Stimulated activated CD4-positive, alpha-beta T cell treated with anti-CD3 and anti-CD28 coated beads, Interleukin-4, amount 100 ng/mL, for 24 hours (primary cell): ENCODE measurements at regions not wholly inside any gene's neighbourhood (a gene's known extent, or its start where the extent isn't known, plus 50 kb on each side); places are given as distances from the start of the nearest gene placed in this dataset.

Experiments used
- DNase-seq: peaks from one replicate; pipeline ENCODE4 v3.0.0-alpha.2; 2020

DNA sequence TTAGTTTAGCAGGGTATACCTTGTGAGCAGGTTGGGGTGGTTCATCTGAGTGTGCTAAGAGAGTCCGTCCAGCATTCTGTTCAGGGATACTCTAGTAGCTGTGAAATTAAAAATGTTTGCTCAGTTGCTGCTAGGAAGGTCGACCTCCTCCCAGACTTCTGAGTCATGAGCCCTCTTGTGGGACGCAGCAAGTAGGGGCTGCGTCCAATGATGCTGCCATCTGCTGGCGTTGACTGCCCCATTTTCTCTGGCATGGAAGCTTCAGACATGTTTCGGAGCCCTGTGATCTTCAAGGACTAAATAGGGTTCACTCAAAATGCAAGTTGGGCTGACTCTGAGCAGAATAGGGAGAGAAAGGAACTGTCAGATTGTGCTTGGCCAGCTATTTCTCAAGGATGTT lies 201.0 kb upstream of the ARSJ start:
- DNase-seq = peak; percentile 39

DNA sequence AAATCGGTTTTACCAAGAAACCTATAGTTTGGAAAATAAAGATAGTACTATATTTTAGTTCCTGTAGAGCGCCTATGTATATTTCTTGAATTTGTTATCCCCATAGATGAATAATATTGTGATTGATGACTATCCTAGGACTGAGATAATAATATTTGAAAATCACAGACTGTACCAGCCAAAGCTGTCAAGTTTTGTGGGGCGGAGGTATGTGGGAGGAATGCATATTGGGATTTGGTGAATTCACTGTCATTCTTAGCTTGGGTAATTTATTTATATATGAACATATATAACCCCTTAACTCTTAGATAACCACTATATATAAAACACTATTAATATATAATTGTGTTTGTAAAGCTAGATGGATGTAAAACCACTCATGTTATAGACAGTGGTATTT lies 205.5 kb upstream of the ARSJ start:
- DNase-seq = no peak

DNA sequence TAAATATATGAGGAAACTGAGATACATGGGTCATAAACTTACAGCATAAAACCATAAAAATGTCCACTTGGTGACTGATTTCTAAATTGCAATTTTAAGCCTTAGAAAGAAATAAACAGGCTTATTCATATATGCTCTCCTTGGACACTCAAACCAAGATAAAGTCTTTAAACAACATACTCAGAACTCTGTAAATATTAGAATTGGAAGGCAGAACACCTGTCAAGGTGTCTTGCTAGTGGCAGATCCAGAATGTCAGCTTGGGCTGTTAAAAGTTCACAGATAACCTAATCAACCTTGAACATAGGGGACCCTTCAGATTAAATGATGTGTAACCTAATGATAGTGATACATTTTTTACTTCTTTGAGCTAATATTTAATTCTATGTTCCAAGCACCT lies 208.1 kb upstream of the ARSJ start:
- no peak for DNase-seq

DNA sequence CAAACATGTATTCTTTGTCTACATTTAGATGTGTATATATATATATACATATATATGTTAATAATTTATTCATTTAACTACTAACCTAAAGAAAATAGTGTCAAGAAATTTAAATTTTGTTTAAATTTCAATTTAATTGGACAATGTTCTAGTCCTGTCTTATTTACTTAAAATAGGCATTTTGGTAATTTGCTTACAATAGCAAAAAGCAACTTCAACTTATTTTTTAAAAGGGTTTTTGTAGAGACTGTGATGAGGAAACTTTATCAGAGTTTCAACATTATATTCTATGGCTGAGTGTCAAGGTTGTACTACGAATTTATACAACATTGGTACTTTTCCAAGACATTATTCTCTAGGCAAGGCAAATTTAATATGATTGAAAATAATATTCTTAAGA lies 212.0 kb upstream of the ARSJ start:
- DNase-seq = no peak

DNA sequence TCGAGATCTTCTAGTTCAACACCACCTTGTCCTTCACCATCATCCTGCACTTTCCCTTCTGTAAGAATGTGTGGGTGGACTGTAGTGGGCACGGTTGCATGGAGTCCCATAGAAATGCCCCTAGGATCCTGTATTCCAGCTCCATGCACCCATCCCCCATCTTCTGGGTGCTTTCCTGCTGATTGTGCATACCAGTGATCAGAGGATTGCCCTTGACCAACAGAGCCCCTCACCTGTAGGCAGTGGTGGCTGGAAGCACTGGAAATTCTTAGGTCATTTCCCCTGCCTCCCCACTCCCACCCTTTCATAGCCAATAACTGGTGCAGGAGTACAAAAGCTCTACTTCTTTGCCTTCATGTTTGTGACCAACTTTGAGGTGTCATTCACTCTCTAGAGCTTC lies 213.4 kb upstream of the ARSJ start:
- DNase-seq = no peak

DNA sequence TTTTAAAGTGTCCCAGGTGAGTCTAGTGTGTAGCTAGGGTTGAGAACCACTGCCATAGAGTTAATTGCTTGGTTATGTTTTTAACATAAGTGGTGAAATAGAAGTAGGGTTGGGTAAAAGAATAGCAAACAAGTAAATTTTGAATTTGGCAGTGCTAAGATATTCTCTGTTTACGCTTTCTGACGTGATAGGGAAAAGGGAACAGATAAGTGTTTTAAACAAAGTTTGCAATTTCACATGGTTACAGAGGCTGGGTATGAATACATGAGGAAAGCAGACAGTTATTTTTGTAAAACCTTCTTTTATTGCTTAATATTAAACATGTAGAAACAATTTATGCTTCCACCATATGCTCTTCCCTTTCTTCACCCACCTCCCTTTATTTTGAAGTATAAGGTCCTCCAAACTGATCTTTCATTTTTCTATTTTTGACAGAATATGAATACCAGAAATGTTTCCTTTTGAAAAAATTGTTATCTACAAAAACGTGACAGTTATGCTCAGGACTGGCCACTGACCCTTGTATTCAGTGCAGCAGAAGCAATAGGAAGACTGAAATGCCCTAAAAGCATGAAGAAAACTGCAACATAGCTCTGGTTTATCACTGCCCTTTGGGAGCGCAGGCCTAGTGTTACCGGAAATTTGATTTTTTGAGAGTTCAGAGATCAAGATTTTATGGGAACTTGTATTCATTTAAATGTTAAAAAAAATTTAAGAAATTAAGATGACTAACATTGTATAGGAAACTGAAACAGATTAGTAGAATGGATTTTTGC lies 214.4 kb upstream of the ARSJ start:
- no peak for DNase-seq

DNA sequence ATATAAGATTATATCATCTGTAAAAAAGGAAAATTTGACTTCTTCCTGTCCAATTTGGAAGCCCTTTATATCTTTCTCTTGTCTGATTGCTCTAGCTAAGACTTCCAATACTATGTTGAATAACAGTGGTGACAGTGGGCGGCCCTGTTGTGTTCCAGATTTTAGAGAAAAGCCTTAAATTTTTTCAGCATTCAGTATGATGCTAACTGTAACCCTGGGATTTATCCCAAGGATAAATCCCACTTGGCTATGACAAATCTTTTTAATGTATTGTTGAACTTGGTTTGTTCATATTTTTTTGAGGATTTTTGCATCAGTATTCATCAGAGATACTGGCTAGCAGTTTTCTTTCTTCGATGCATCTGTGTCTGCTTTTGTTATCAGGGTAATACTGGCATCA lies 217.2 kb upstream of the ARSJ start:
- DNase-seq = no peak

DNA sequence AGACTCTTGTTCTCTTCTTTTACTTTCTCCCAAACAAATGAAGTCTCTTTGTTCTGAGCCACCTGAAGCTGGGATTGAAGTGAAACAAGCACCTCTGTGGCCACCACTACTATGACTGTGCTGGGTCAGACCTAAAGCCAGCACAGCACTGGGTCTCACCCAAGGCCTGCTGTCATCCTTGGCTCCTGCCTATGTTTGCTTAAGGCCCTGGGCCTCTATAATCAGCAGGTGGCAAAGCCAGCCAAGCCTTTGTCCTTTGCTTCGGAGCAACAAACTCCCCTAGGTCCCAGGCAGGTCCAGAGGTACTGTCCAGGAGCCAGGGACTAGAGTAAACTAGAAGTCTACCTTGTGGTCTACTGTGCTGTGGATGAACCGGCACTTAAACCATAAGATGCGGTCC lies 220.6 kb upstream of the ARSJ start:
- DNase-seq = no peak

DNA sequence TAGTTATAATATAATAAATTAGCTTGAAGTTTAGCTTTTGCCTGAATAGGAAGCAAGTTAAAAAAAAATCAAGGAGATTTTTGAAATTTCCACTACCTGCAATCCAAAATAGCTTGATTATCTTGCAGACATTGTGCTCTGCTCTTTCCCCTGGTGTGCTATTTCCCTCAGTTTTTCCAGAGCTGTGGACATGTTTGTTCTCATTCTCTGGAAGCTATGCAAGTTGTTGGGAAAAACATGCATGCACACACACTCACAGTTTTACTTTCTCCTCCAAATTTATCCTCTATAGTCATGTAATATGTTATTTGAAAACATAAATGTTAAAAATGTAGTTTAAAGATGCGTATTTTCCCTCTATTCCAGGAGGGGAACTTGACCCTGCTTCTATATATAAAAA lies 225.8 kb upstream of the ARSJ start:
- DNase-seq = no peak

DNA sequence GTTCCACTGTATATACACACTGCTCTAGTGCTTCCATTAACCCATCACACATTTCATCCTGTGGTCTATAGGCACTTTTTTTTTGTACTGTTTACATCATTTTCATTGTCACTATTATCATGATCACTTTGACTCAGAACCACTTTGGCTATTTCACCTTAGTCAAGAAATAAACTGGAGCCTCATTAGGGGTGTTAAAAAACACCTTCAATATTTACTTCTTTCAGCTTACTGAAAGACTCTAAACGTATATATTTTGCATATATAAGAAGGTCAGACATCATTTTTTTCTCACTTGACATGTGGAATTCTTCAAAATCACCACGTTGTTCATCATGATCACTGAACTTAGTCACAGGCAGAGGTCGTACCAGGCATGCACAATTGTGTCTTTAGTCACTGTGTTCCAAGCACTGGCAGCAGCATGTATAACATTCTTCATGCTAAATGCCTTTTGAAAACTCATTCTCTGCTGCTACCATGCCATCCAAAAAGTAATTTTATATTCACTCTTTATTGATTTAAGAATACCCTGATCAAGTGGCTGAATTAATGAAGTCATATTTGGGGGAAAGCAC lies 229.2 kb upstream of the ARSJ start:
- DNase-seq = no peak

DNA sequence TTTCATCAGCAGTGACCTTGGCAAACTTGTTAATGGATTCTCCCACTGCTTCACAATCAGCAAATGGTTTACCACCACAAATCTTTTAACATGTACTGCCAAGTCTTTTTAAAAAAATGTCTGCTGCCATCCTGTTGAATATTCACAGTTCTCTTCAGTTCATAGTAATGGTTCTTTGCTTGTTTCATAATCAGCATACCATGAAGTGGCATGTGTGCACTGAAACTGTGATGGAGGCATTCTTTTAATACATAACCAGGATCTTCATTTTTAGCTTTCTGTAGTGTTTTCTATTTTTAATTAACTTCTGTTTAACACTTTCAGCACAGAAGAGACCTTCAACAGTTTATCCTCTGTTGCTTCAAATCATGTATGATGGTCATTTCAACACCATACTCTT lies 230.1 kb upstream of the ARSJ start:
- DNase-seq = no peak

DNA sequence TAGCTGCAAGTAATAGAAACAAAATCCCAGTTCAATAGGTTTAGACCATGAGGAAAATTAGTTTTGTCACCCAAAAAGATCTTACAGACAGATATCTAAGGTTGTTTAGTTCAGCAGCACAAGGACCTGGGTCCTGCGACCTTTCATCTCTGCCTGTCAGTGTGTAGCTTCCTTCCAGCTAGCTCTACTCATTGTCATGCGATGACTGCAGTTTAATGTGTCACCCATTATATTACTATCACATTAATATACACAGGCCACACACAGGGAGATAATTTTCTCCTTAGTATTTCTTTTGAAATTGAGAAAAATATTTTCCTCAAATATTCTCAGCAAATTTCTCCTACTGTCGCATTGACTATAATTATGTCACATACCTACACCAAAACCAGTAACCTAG lies 232.1 kb upstream of the ARSJ start:
- no peak for DNase-seq

DNA sequence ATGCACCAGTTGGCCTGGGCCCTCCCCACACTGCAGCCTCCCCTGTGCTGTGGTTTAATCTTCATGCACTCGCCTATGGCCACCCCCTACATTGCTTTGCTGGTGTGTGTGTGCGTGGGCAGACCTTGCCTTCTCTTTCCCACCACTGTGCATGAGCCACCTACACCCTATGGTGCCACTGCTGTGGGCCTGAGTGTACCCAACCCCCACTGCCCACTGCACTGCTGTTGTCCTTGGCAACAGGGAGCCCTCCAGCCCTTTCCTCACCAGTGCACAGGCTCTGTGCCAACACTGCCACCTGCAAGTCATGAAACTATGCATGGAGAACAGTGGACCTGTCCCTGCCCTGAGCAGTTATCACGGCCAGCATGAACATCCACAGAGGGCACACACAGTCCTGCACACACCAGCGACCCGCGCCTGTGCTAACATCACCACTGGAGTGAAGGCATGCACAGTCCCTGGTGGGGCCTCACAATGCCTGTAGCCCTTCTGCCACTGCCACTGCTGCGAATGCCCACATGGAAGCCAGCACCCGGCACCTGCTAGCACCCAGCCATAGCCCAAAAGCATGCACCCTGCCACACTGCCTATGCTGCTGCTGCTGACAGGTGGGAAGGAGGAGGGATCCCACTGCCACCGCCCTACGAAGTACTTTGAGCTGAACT lies 237.8 kb upstream of the ARSJ start:
- no peak for DNase-seq

DNA sequence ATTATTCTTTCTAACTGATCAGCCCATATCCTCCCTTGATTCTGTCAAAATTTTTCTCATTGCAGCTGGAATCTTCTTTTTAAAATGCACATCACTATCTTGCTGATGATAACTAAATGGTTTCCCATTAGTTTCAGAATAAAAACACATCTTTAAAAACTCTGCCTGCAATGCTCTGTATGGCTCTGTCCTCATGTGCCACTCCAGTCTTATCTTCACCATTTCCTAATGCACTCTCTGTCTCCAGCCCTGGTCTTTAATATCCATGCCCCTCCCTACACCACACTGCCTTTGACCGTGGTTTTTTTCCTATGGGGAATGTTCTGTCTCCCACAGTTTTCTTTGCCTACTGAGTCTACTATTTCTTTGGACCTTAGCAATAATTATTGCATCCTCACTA lies 244.1 kb upstream of the ARSJ start:
- DNase-seq = no peak

DNA sequence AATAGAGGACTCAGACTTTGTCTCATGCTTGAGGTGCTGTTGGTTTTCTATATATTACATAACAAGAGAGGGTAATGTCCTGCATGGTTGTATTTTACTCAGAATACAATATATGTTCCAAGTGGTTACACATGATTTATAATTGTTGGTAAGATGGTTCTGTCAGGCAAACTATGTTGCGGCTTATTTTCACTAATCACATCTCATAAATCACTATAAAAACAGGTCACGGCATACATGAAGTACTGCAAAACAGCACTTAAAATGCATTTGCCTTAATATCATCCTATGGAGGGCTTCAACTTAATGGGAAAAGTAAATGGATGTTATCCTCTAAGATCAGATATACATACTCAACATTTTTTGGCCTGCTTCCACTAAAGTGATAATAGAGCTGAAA lies 246.0 kb upstream of the ARSJ start:
- DNase-seq = no peak

DNA sequence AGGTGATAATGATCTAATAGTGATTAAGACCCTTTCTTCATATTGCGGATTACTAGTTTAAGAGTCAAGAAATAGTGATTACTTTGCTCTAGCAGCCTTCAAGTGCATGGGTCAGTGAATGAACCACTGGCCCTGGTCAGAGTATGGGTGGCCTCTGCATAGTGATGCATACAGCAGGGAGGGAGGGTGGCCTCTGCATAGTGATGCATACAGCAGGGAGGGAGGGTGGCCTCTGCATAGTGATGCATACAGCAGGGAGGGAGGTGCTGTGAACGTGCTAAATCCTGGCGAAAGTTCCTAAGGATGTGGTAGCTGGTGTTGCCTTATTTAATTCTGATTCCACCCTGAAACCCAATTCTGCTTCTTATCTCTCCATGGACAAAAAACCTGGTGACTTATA lies 246.7 kb upstream of the ARSJ start:
- DNase-seq = no peak

DNA sequence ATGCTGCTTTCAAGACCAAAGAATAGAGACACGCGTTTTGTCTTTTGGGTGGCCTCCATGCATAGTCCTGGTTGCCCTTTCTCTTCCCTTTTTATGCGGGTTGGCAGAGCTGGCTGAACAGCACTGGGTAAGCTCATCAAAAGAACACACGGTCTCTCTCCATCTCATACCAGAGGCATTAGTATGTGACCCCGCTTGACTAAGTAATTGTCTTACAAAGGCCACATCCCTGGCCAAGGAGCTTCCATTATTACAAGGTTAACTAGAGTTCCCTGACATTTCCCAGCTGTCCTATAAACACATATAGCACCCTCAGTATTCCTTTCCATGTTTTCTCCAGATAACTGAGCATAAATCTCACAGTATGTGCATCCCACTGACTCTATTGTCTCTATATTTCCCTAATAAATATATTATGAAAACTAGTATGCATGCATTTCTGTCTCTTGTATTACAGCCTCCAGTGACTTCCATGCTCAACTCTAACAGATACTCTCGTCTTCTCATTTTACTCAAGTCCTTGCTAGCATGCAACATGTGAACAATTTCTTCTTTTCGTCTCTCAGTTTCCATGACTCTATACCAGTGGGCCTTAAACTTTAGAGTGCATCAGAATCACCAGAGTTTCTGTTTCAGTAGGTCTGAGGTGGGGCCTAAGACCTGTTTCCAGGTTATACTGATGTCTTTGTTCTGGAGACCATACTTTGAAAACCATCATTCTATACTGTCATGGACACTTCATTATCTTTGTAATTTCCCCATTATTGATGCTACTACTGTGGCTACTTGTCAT lies 247.7 kb upstream of the ARSJ start:
- no peak for DNase-seq

DNA sequence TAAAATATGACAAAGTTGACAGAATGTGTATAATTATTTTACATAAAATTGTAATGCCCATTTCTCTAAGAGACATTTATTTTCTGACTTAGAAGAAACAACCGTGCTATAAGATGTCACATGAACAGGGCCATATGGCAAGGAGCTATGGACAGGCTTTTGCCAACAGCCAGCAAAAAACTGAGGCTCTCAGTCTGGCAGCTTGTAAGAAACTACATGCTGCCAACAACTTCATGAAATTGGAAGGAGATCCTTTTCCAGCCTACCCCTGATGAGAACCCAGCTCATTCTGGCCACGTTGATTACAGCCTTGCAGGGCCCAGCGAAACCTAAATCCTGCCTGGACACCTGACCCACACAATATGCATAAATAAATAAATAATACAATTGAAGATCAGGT lies 250.3 kb upstream of the ARSJ start:
- no peak for DNase-seq

DNA sequence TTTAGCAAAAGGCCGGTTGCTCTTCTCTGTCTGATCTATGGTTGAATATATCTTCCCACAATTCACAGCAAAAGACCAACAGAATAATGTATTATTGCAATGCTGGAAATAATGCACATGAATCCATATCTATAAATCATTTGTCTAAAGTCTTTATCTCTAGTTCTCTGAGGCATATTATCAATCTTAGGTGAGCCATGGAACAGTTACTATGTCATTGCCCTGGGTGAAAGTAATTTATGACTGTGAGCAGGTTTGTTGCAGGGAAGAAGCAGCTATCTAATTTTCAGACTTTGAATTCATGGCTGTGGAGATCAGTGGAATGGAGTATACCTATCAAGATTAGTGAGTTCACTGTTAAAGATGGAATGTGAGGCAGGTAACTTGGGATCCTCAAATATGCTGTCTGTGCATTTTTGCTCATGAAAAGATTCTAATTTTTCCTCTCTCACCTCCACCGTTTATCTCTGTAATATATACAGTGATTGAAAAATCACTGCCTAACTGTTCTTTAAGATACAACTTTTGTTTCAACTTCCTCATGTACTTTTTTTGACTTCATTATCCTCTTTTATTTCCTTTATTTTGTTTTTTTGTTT lies 256.8 kb upstream of the ARSJ start:
- DNase-seq = no peak

DNA sequence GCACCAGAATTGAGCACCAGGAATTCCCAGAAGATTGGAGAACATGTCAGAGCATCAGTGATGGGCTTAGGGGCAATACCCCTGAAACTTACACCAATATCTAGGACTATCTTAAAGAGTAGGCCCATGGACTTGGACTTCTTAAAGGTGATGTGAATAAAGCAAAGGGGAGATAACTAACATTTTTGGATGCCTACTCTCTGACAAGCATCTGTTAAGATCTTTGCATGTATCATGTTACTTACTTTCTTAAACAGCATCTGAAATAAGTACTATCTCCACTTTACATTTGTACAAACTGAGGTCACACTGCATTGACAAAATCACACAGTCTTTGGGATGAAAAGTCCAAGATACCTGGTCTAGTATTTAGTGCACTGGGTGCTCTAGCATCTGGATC lies 258.6 kb upstream of the ARSJ start:
- DNase-seq = no peak

DNA sequence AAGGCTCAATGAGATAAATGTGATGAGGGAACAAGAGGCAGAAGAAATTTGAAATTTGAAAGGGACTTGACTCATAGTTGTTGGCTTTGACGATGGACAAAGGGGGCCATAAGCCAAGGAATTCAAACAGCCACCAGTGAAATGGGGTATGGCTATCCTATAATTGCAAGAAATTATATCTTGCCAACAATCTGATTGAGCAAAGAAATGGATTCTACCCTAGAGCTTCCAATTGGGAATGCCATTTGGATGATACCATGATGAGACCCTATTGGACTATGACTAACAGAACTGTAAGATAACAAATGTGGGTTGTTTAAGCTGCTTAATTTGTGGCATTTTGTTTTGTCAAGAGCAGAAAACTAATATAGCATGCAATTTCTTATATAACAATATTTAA lies 270.1 kb upstream of the ARSJ start:
- DNase-seq = no peak

DNA sequence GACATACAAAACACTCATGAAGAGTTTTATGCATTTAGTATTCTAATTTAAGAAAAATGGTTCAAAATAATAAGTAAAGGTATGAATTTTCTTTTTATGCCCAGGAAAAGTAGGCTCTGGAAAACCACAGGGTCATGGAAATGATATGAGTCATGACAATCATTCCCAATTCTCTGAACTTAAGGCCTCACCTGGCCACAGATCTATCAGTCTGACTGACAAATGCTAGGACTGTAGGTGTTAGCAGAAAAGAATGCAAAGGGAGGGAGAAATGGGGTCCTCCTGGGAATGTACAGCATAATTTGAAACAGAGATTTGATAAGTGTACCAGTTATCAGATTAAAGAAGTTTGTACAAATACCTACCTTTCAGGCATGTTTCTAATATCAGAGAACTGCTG lies 270.5 kb upstream of the ARSJ start:
- no peak for DNase-seq

DNA sequence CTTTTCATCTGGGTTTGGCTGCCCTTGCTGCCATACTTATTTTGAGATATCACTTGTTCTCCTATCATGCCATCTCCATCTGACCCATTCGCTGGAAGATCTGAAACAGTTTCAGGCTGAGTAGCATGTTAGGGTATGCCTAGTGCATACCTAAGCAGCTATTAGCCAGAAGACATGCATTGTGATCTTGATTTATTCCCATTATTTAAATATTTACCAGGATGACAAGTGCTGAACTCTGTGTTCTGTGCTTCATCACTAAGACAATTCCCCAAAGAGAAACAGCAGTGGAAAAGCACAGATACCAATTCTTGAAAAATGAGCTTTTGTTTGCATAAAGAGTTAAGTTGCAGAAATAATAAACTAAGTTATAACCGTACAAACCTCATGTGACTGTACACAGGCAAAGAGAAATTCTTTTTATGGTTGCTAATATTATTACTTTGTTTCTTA lies 271.0 kb upstream of the ARSJ start:
- no peak for DNase-seq
